ENCODE measurements at regions not wholly inside any gene's neighbourhood (a gene's known extent, or its start where the extent isn't known, plus 50 kb on each side); places are given as distances from the start of the nearest gene placed in this dataset.

GRCh38 chr6:8342241-8342819, 93.0 kb downstream of the SLC35B3 start:
- no peak for TF ChIP-seq CTCF (IDR thresholded peaks at IDR 0.05; ENCODE audit: unreplicated experiment)
- Mint-ChIP-seq H3K4me1 (ENCODE audit: insufficient read depth, unreplicated experiment) (no peaks in the 10 kb centered on the region), H3K27ac (ENCODE audit: low read depth, unreplicated experiment) (no peak overlapping the region), H3K9me3 (ENCODE audit: unreplicated experiment) (no peaks in the 10 kb centered on the region), H3K27me3 (ENCODE audit: insufficient read depth, unreplicated experiment) (no peaks in the 10 kb centered on the region), H3K4me3 (ENCODE audit: unreplicated experiment) (no peak overlapping the region), H3K36me3 (ENCODE audit: insufficient read depth, unreplicated experiment) (no peaks in the 10 kb centered on the region)
- no TSS peak for BruUV-seq (replicated peaks)
- no peak for DNase-seq (ENCODE audit: unreplicated experiment)
- CTCF ChIA-PET: no interaction called here
- intact Hi-C loops (cut with micrococcal nuclease): no loop called here
- POLR2A ChIA-PET: interaction anchor here (1.1 kb wide), 1 partner anchor 8 kb away, joined by 6 read pairs; no protein-coding TSS in a partner anchor

GRCh38 chr6:8337147-8337546, 98.2 kb downstream of the SLC35B3 start:
- H3K36me3 Mint-ChIP-seq (ENCODE audit: insufficient read depth, unreplicated experiment): no peaks in the 10 kb centered on the region
- ChIA-PET CTCF (interaction anchor here (0.6 to 1.3 kb wide), 2 partner anchors 102 to 1309 kb away, joined by 3 read pairs; no protein-coding TSS in a partner anchor), POLR2A (no interaction called here)
- H3K27me3 Mint-ChIP-seq (ENCODE audit: insufficient read depth, unreplicated experiment): no peaks in the 10 kb centered on the region
- intact Hi-C loops (cut with micrococcal nuclease): no loop called here
- H3K4me3 Mint-ChIP-seq (ENCODE audit: unreplicated experiment): no peak overlapping the region
- H3K27ac Mint-ChIP-seq (ENCODE audit: low read depth, unreplicated experiment): no peak overlapping the region
- TF ChIP-seq CTCF (IDR thresholded peaks at IDR 0.05; ENCODE audit: unreplicated experiment): no peak
- no TSS peak for BruUV-seq (replicated peaks)
- H3K9me3 Mint-ChIP-seq (ENCODE audit: unreplicated experiment): no peaks in the 10 kb centered on the region
- DNase-seq (ENCODE audit: unreplicated experiment): no peak
- H3K4me1 Mint-ChIP-seq (ENCODE audit: insufficient read depth, unreplicated experiment): peaks cover 4% of the 10 kb centered on the region

GRCh38 chr6:8336406-8337057, 98.8 kb downstream of the SLC35B3 start:
- intact Hi-C loops (cut with micrococcal nuclease): no loop called here
- POLR2A ChIA-PET: no interaction called here
- DNase-seq (ENCODE audit: unreplicated experiment): no peak
- no peaks in the 10 kb centered on the region for H3K36me3 Mint-ChIP-seq (ENCODE audit: insufficient read depth, unreplicated experiment)
- peaks cover 4% of the 10 kb centered on the region for H3K4me1 Mint-ChIP-seq (ENCODE audit: insufficient read depth, unreplicated experiment)
- CTCF ChIA-PET: interaction anchor here (0.6 to 1.3 kb wide), 3 partner anchors 50 to 1310 kb away, joined by 3 read pairs; no protein-coding TSS in a partner anchor
- no peaks in the 10 kb centered on the region for H3K27me3 Mint-ChIP-seq (ENCODE audit: insufficient read depth, unreplicated experiment)
- no TSS peak for BruUV-seq (replicated peaks)
- H3K27ac Mint-ChIP-seq (ENCODE audit: low read depth, unreplicated experiment): no peak overlapping the region
- H3K9me3 Mint-ChIP-seq (ENCODE audit: unreplicated experiment): no peaks in the 10 kb centered on the region
- H3K4me3 Mint-ChIP-seq (ENCODE audit: unreplicated experiment): no peak overlapping the region
- TF ChIP-seq CTCF (IDR thresholded peaks at IDR 0.05; ENCODE audit: unreplicated experiment): no peak

- Mint-ChIP-seq H3K27me3 (ENCODE audit: insufficient read depth, unreplicated experiment) (no peaks in the 10 kb centered on the region), H3K36me3 (ENCODE audit: insufficient read depth, unreplicated experiment) (no peaks in the 10 kb centered on the region), H3K4me1 (ENCODE audit: insufficient read depth, unreplicated experiment) (peaks cover 4% of the 10 kb centered on the region), H3K4me3 (ENCODE audit: unreplicated experiment) (no peak overlapping the region), H3K27ac (ENCODE audit: low read depth, unreplicated experiment) (no peak overlapping the region), H3K9me3 (ENCODE audit: unreplicated experiment) (no peaks in the 10 kb centered on the region)
- CTCF ChIA-PET: interaction anchor here (0.6 kb wide), 1 partner anchor 50 kb away, joined by 3 read pairs; no protein-coding TSS in a partner anchor
- BruUV-seq (replicated peaks): no TSS peak
- TF ChIP-seq CTCF (IDR thresholded peaks at IDR 0.05; ENCODE audit: unreplicated experiment): no peak
- POLR2A ChIA-PET: no interaction called here
- no peak for DNase-seq (ENCODE audit: unreplicated experiment)
- intact Hi-C loops (cut with micrococcal nuclease): no loop called here
Measured at GRCh38 chr6:8335896-8336295, 99.4 kb downstream of the SLC35B3 start.

Measured in MCF 10A (cell line).